ENCODE measurements at regions not wholly inside any gene's neighbourhood (a gene's known extent, or its start where the extent isn't known, plus 50 kb on each side); places are given as distances from the start of the nearest gene placed in this dataset.

- TF ChIP-seq CTCF (conservative IDR thresholded peaks at IDR 0.05; ENCODE audit: low read depth, low read length) (no peak), EZH2 (IDR thresholded peaks at IDR 0.05; ENCODE audit: borderline replicate concordance, low read depth, low read length, poor library complexity, severe bottlenecking) (no peak)
Observed at GRCh38 chr12:91331371-91331770, 148.8 kb upstream of the DCN start.

Data from A673 (cell line).